ENCODE measurements at regions not wholly inside any gene's neighbourhood (a gene's known extent, or its start where the extent isn't known, plus 50 kb on each side); places are given as distances from the start of the nearest gene placed in this dataset.

DNA sequence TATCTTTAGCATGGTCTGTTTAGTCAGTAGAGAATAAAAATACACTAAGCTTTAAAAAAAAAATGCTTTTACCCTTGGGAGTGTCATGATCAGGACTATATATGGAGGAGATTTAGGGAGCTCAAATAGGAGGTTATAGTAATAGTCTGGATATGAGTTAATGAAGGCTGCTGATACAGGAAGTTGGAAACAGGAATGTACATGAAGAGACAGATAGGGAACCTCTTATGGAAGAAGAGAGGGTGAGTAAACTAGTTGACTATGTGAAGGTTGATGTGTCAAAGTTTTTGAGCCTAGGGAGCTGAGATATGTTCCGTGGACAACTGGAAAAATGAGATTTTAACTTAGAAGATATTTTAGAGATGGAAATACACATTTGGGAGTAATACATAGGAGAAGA lies 472.0 kb upstream of the FZD8 start:
- TF ChIP-seq POLR2A (IDR thresholded peaks at IDR 0.05) (no peak), CTCF (IDR thresholded peaks at IDR 0.05) (no peak)
